GM18873 (cell line): ENCODE measurements at regions not wholly inside any gene's neighbourhood (a gene's known extent, or its start where the extent isn't known, plus 50 kb on each side); places are given as distances from the start of the nearest gene placed in this dataset.

Experiments
- ATAC-seq: cut with Tn5 transposase; IDR thresholded peaks from one replicate; pipeline ENCODE4 v1.9.1; 2021; ENCODE audit warnings: mild to moderate bottlenecking, moderate library complexity, moderate number of reproducible peaks; ENCODE audit not compliant: unreplicated experiment, low FRiP score

DNA sequence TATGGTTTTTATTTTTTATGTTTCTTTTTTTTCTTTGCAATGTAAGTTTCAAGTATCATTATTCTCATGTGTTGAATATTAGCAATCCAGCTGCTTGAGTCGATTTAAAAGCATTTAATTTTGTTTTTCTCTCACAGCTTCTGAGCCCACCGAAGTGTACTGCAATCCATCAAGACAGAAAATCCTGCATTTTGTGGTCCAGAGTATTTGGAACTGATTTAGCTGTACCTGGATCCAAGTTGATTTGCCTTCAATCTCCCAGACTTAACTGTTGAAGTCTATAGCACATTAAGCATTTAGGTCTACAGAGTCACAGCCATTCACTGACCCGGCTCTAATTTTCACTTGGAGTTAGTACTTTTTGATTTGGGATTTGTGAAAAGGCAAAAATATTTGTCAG, 622.9 kb upstream of the ADAMTS5 start:
- ATAC-seq = no peak

DNA sequence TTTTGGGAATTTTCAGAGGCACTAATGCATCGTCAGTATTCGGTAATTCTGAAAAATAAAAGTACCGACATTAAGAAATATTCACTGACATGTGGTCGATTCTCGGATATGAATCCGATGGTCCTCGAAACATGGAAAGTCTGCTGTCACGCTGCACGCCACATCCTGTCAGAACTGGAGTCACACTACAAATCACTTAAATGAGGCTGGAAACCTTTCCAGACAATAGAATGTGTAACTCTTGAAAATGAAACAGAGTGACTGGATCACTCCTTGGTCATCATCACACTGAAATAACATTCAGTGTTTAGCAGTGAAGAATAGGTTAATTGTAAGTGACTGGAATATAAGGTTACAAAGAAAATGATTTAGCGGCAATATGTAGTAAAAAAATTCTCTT, 620.1 kb upstream of the ADAMTS5 start:
- no peak for ATAC-seq

DNA sequence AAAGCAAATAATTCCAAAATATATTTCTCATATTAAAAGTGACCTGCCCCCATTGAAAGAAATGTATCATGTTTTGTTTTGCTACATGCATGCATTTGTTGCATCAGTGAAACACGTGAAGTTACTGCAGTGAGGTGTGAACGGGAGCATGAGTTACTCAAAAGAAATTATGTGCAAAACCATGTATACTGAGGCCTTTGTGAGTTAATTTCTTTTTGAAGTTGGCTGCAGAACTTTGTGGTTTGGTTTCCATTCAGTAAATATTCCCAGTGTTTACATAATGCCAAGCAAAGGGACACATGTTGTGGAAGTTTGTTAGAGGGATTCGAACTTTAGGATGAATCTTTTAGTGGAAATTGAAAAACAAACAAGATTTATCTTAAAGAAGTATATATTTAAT, 619.4 kb upstream of the ADAMTS5 start:
- ATAC-seq = no peak

DNA sequence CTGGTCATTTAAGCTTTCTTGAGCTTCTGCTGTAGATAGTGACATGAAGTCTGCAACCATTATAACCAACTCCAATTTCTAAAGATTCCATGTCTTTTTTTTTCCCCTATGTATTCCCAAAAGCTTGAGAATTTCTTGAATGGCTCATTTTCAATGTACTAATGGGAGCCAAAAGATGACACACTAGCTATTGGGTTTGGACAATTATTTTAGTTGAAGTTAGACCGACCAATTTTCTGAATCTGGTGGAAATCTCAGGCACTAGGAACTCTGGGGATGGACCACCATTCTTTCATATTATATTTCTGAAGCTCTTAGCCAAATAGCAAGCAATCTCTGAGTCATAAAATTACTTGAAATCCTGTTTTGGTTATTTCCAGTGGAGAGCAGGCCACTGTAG, 617.4 kb upstream of the ADAMTS5 start:
- no peak for ATAC-seq

DNA sequence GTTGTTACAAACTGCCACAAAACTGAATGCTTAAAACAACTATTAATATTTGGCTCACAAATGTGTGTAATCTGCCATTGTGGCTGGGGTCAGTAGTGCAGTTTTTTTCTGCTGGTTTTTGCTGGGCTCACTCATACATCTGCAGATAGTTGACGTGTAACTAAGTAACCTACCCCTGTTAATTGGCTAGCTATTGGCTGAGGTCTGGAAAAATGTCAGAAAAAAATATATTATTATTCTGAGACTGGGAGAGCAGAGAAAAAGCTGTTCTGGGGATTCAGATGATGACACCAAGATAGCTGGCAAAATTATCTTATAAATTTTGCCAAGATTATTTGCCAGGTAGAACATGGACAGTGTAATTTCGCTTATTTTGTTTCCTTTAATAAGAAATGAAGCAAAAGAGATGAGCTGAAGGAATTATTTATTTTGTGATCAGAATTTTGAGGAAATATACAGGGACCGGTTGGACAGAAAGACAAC, 616.1 kb upstream of the ADAMTS5 start:
- ATAC-seq = no peak

DNA sequence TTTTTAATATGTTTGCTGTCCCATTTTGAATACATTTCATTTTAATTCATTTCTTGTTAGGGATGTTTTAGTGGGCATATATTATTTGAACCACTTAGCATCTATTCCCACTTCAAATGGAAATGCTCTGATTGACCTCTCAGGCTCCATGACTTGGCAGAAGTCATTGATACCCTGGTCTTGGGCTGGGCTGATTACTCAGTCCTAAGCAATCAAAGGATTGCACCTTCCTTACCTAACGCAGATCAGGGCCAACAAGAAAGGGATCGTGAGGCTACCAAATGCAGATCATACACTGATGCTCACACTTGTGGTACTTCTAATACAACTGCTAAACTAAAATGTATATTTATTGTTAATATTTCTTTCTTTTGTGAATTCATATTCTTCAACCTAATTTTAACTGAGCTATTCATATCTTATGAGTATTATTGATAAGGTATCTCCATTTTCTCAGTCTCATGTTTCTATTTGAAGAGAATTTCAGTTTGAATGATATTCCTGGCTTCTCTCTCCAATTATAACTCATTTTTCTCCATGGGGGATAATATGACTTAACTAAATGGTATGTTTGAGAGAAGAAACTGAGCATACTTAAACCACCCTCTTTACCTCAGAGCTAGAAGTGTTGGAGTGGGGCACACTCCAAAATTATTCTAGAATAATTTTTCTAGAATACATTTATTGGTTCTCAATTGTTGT, 615.5 kb upstream of the ADAMTS5 start:
- ATAC-seq = no peak

DNA sequence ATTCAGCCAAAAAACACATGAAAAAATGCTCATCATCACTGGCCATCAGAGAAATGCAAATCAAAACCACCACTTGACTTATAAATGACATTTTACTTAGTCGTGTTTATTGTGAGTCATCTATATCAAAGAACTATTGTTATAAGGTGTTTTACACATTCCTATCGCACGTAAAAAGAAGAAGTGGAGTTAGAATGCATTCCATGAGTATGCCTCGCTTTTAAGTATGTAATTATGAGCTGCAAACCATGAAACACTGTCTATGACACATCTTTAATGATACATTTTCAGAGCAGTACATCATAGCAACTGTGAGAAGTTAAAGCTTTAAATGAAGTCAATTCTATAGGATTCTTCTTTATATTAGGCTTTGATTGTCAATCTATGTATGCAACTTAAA, 614.3 kb upstream of the ADAMTS5 start:
- ATAC-seq = no peak

DNA sequence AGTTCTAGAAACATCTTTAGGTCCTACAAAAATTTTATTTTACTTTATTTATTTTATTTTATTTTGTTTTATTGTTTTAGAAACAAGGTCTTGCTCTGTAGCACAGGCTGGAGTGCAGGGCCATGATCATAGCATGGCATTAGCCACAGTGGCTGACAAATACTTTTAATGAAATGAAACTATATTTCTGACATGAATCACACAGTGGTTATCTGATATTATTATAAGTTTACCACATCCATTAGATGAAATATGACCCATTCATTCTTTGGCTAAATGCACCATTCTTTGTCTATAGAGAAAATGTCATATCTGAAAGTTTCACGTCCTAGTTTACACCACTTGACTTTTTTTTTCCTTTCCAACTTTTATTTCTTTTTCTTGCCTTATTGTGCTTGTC, 613.4 kb upstream of the ADAMTS5 start:
- no peak for ATAC-seq

DNA sequence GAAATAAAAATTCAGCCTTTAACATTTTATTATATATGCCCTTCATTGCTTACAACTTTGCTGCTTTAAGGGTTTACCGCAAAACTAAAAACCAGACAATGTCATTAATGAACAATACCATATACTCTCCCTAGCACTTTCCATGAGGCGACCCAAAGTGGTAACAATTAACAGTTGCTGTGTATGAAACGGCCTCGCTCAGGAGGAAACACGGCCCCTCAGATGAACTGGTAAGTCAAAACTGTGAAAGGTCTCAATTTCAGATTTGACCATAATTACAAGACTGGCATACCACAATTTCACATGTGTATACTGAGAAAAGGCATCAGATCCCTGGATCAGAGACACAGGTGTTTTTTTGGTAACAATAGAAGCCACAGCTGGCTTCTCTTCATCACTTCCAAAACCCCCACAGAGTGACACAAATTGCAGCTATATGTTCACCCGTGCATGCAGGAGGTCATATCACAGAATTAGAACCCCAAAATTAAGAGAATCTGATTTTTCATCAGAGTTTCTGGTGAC, 611.9 kb upstream of the ADAMTS5 start:
- ATAC-seq = no peak

DNA sequence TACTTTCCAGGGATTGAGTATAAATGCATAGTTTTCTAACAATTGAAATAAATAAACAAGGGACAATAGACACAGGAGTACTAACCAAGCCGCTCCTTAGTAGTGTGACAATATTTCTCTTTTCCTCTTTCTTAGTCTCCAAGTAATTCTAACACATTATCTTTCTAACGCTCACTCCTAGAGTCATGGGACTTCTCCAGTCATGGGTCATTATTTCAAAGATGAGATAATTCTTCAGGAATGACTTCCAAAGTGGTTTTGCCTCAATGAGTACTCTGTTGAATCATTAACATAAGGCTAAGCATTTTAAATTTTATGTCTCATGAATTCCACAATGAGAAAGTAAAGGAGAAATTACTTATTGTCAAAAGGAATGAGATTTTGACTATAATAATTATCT, 605.8 kb upstream of the ADAMTS5 start:
- no peak for ATAC-seq

DNA sequence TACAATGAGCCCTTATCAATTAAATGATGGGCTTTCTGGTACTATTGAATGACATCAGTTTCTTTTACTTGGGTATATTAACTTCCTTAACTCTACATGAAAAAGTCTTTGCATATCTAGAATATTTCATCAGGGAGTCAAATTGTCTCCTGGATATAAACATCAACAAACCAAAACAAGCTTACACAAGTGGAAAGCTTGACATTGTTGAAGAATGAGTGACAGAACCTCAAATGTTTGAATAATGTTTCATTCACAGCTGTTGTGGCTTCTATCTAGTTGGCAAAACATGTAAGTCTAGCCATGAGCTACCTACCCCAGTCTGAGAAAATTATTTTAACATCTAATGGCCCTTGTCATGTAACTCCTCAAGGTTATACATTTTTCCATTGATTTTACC, 604.8 kb upstream of the ADAMTS5 start:
- no peak for ATAC-seq

DNA sequence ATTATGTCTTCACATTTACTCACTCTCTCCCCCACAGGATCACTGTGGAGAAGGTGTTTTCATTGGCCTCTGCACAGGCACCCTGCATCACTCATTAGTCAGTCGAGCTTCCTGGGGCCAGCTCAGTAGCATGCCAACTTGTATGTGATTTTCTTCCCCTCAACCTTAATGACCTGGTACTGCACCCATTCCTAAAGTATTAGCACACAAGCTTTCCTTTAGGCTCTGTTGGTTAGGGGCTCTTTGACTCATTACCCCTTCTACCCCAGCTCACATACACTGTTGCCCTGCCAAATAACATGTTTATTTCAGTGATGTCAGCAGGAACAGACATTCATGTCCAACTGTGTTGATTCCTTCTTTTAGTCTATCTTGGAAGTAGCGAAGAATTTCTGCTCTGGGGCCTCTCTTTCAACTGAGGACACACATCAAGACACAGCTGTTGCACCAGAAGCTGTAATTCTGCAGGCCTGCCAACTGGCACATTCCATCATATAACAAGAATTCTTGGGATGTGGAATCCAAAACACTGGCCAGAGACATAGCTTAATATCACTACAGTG, 603.5 kb upstream of the ADAMTS5 start:
- no peak for ATAC-seq

DNA sequence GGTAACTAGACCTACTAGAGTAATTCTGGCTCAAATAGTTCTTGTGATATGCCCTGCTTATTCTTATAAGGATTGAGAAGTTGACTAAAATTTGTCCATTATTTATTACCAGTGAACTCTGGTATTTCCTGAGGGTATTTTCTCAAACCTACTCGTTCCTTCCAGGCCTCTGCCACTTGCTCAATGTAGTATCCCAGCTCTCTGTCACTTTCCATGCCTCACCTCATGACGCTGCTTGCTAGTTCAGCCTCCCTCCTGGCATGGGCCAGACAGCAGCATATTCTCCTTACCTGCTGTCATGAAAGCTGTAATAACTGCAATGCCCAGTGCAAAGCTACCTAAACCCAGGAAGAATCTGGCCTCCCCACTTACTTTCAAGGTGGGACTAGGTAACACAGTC, 602.9 kb upstream of the ADAMTS5 start:
- ATAC-seq = no peak

DNA sequence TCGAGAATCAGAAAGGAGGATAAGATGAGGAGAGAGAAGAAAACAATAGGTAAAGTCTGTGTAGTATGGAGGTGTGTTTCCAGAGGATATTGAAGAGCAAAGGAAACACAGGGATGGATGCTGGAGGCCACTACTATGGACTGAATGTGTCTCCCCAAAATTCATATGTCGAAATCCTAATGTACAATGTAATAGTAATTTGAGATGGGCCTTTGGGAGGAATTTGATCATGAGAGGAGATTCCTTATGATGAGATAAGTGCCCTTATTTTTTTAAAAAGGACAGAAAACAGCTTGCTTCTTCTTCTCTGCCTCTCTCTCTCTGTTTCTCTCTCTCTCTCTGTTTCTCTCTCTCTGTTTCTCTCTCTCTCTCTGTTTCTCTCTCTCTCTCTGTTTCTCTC, 602.2 kb upstream of the ADAMTS5 start:
- no peak for ATAC-seq

DNA sequence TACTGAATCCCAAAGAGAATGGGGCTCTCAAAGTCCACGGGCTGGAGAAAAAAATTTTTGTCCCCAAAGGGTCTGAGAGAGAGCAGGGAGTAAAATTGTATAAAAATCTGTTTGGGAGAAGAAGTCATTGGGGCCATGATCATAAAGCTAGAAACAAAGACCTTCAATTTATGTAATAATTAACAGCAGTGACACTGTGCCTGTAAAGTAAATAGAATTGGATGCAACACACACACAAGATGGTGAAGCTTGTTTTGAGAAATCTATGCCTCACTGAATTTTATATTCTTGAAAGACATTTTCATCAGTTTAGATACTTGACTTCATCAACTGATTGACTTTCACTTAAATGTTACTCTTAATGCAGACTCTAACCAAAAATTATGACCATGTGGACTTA, 600.5 kb upstream of the ADAMTS5 start:
- no peak for ATAC-seq

DNA sequence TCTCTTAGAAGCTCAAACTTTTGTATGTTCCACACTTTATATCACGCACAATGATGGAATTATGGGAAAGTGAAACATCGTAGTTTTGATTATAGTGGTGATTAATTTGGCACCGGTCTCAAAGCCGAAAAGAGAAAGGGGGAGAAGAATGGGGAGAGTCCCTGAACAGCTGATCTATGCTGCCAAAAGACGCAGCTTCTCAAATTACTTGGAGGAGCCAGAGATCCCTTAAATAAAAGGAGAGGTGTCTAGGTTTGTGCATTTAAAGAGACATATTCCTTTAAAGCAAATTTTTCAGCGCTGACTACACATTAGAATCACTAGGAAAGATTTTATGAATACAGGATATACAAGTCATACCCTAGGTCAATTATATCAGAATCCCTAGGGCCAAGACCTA, 599.6 kb upstream of the ADAMTS5 start:
- ATAC-seq = no peak

DNA sequence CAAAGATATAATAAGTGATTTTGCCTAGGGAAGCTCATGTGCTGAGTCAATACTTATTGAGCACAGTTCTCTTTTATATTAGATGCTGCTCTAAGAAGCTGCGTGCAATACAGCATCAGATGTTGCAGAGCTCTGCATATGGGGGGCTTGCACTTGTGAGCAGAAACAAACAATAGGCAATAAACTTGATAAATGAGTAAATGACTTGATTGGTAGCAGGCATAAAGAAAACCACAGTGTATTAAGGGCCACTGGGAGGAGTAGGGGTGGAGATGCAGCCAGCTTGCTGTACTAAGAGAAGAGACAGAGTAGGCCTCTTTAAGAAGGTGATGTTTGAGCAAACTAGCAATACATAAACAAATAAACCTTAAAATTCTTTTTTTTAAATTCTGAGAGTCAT, 598.5 kb upstream of the ADAMTS5 start:
- no peak for ATAC-seq

DNA sequence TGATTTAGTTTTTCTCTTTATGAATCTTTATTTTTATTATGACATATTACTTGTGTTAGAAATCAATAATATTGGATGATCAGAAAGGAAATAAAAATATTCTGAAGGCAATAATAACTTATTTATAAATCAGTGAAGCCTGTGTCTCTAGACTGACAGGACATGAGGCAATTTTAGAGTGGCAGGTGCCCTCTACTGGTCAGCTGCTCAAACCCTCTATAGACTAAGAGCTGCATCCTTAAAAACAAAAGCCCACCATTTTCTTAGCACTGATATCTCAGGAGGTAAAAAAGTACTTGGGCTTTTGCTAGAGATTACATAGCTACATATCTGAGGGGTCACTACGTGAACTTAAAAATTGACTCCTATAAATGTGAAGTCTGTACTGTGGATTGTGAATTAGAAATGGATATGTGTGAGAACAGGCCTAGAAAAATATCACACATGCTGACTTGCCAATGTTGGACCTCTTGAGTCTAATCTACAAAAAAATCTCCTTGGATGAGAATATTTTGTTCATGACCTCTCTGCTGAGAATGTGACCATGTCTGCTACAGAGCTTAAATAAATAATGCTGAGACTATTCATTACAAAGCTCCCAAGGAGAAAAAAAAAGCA, 597.9 kb upstream of the ADAMTS5 start:
- no peak for ATAC-seq

DNA sequence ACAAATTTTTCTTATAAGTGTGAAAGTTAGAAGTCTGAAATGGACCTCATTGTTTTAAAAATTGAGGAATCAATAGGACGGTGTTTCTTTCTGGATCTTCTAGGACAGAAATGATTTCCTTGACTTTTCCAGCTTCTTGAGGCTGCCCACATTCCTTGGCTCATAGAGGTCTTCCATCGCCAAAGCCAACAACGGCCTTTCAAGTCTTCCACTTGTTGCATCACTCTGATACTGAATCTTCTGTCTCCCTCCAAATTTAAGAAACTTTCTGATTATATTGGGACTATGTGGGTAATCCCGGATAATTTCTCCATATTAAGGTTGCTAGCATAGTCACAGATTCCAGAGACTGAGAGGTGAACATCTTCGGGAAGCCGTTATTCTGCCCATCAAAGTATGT, 595.4 kb upstream of the ADAMTS5 start:
- no peak for ATAC-seq

DNA sequence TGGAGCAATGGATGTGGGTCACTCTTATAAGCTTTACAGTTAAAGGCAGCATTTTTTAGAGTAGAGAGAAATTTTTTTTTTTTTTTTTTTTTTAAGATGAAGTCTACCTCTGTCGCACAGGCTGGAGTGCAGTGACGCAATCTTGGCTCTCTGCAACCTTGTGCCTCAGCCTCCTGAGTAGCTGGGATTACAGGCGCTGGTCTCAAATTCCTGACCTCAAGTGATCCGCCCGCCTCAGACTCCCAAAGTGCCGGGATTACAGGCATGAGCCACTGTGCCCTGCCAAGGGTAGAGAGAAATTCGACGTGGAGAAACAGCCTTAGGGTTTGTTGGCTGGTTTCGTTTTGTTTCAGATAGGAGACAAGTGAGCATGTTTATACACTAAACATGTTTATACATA, 594.2 kb upstream of the ADAMTS5 start:
- no peak for ATAC-seq

DNA sequence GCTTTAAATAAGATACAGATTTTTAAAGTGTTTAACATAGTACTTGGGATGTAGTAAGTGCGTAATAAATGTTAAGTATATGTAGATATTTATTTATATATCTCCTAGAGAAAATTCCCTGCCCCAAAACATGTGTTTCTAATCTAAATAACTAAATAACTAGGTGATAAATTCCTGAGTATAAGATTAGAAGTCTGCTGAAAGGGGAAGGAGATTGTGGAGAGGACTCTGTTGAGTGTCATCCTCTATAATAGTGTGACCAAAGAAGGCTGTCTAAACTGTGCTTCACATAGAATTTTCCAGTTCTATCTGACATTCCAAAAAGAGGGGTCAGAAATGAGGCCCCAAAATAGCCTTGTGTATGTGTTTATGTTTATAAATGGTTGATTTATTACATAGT, 590.5 kb upstream of the ADAMTS5 start:
- no peak for ATAC-seq

DNA sequence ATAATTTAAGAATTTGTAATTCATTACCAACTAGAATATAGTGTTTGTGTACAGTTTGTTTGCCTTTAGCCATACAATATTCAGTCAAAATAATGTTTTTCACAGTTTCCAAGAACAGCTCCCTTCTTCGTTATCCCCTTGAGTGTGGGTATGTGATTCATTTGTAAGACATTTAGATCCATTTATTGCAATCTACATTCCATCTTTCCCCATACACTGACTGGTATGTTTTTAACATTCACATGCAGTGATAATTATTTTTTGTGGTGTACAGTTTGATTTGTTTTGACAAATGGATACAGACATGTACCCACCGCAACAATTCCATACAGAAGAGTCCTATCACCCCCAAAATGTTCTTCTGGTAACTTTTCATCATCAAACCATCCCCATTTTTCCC, 589.1 kb upstream of the ADAMTS5 start:
- ATAC-seq = no peak
